Neural progenitor cell (in vitro differentiated cells): ENCODE measurements at regions not wholly inside any gene's neighbourhood (a gene's known extent, or its start where the extent isn't known, plus 50 kb on each side); places are given as distances from the start of the nearest gene placed in this dataset.
A peak's percentile ranks its signal among the peaks of the same experiment; 100 is the strongest.

ENCODE experiments used
- DNase-seq: peaks from one replicate; pipeline ENCODE4 v3.0.0-alpha.2; 2016; ENCODE audit warnings: low spot score
- H2AFZ ChIP-seq: fragments of 200-600 bp; sonication (generic); replicated peaks from 2 replicates; pipeline ENCODE4 v1.6.1; 2016; ENCODE audit warnings: antibody characterized with exemption
- H3F3A ChIP-seq: fragments of 200-600 bp; sonication (generic); 2 replicates; pipeline ENCODE4 v1.6.1; 2016; ENCODE audit warnings: antibody characterized with exemption, low read depth
- H3K27ac ChIP-seq: fragments of 200-600 bp; sonication (generic); 2 replicates; pipeline ENCODE4 v1.5.1; 2016; ENCODE audit warnings: mild to moderate bottlenecking
- H3K27me3 ChIP-seq: fragments of 200-600 bp; sonication (generic); 2 replicates; pipeline ENCODE4 v1.6.1; 2016; ENCODE audit warnings: mild to moderate bottlenecking, moderate library complexity
- H3K36me3 ChIP-seq: fragments of 200-600 bp; sonication (generic); 2 replicates; pipeline ENCODE4 v1.5.1; 2016
- H3K4me1 ChIP-seq: fragments of 200-600 bp; sonication (generic); 2 replicates; pipeline ENCODE4 v1.6.1; 2016; ENCODE audit warnings: mixed run types
- H3K4me2 ChIP-seq: fragments of 200-600 bp; sonication (generic); 2 replicates; pipeline ENCODE4 v1.6.1; 2016
- H3K4me3 ChIP-seq: fragments of 200-600 bp; sonication (generic); 2 replicates; pipeline ENCODE4 v1.5.1; 2016
- H3K79me2 ChIP-seq: fragments of 200-600 bp; sonication (generic); 2 replicates; pipeline ENCODE4 v1.6.1; 2016; ENCODE audit warnings: low read depth
- H3K9ac ChIP-seq: fragments of 200-600 bp; sonication (generic); 2 replicates; pipeline ENCODE4 v1.6.1; 2016
- H3K9me3 ChIP-seq: fragments of 200-600 bp; sonication (generic); 2 replicates; pipeline ENCODE4 v1.5.1; 2016; ENCODE audit warnings: low read depth
- H4K20me1 ChIP-seq: fragments of 200-600 bp; sonication (generic); 2 replicates; pipeline ENCODE4 v1.6.1; 2016; ENCODE audit warnings: low read depth
- H3K27ac Mint-ChIP-seq: 3 replicates; pipeline ENCODE4 v1.8.0; 2021; ENCODE audit warnings: mixed read lengths
- H3K27me3 Mint-ChIP-seq: 2 replicates; pipeline ENCODE4 v1.8.0; 2022; ENCODE audit warnings: low read depth, mild to moderate bottlenecking, inconsistent platforms, moderate library complexity, mixed read lengths; ENCODE audit not compliant: insufficient read depth
- H3K36me3 Mint-ChIP-seq: 3 replicates; pipeline ENCODE4 v1.8.0; 2021; ENCODE audit warnings: mixed read lengths
- H3K4me1 Mint-ChIP-seq: 3 replicates; pipeline ENCODE4 v1.8.0; 2021; ENCODE audit warnings: mixed read lengths
- H3K4me3 Mint-ChIP-seq: 3 replicates; pipeline ENCODE4 v1.8.0; 2021; ENCODE audit warnings: mild to moderate bottlenecking, moderate library complexity, mixed read lengths
- H3K9me3 Mint-ChIP-seq: 3 replicates; pipeline ENCODE4 v1.8.0; 2020; ENCODE audit warnings: mixed read lengths
- CTCF ChIP-seq: fragments of 200-600 bp; sonication (generic); IDR thresholded peaks from 2 replicates; pipeline ENCODE4 v1.5.1; 2017; ENCODE audit warnings: antibody characterized with exemption, mild to moderate bottlenecking
- EZH2 ChIP-seq: fragments of 200-600 bp; sonication (generic); IDR thresholded peaks from 2 replicates; pipeline ENCODE4 v1.6.1; 2017; ENCODE audit warnings: antibody characterized with exemption, mild to moderate bottlenecking, moderate library complexity
- EZH2phosphoT487 ChIP-seq: fragments of 200-600 bp; sonication (generic); IDR thresholded peaks from 2 replicates; pipeline ENCODE4 v1.6.1; 2017; ENCODE audit warnings: antibody characterized with exemption

DNA sequence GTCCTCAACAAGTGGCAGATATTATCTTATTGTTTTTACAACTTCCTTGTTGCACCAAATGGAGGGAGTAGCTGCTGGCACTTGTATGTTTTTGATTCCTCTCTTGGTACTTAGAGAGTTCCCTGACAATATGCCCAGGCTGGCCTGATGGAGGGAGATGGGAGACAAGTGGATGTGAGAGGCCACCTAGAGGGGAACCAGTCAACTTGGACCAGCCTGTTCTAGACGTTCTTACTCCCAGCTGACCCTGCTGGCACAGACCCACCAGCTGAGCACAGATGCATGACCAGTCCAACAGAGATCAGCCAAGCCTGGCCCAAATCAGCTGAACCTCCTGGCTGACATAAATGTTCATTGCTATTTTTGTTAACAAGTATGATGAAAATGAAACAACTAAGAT is 60.9 kb upstream of the GDNF start:
- Histone ChIP-seq H3K36me3 (no peaks in the 10 kb centered on the region), H3K9ac (no peak overlapping the region), H3K9me3 (no peaks in the 10 kb centered on the region), H3K79me2 (no peaks in the 10 kb centered on the region), H3F3A (no peaks in the 10 kb centered on the region), H2AFZ (no peak overlapping the region), H3K4me1 (no peaks in the 10 kb centered on the region), H3K27ac (no peak overlapping the region), H3K4me2 (no peak overlapping the region), H4K20me1 (no peaks in the 10 kb centered on the region), H3K4me3 (no peak overlapping the region), H3K27me3 (no peaks in the 10 kb centered on the region)
- DNase-seq, result peak; percentile 5
- Mint-ChIP-seq H3K9me3 (peaks cover 5% of the 10 kb centered on the region), H3K27me3 (peaks cover 9% of the 10 kb centered on the region), H3K36me3 (no peaks in the 10 kb centered on the region), H3K4me1 (no peaks in the 10 kb centered on the region), H3K27ac (no peak overlapping the region), H3K4me3 (no peak overlapping the region)
- no peak for TF ChIP-seq CTCF
- TF ChIP-seq EZH2phosphoT487, result no peak
- no peak for TF ChIP-seq EZH2

- no peaks in the 10 kb centered on the region for H3K79me2 ChIP-seq
- no peak overlapping the region for H3K4me3 ChIP-seq
- Mint-ChIP-seq H3K4me3 (no peak overlapping the region), H3K27ac (no peak overlapping the region), H3K36me3 (no peaks in the 10 kb centered on the region), H3K27me3 (peaks cover 6% of the 10 kb centered on the region), H3K4me1 (no peaks in the 10 kb centered on the region), H3K9me3 (peaks cover 2% of the 10 kb centered on the region)
- no peaks in the 10 kb centered on the region for H3K4me1 ChIP-seq
- H3F3A ChIP-seq, result no peaks in the 10 kb centered on the region
- H3K27me3 ChIP-seq, result no peaks in the 10 kb centered on the region
- no peak for DNase-seq
- no peaks in the 10 kb centered on the region for H4K20me1 ChIP-seq
- no peak overlapping the region for H3K27ac ChIP-seq
- H3K9me3 ChIP-seq, result no peaks in the 10 kb centered on the region
- TF ChIP-seq EZH2phosphoT487 (no peak), EZH2 (no peak)
- H3K36me3 ChIP-seq, result no peaks in the 10 kb centered on the region
- H2AFZ ChIP-seq, result no peak overlapping the region
- no peak overlapping the region for H3K4me2 ChIP-seq
- H3K9ac ChIP-seq, result no peak overlapping the region
Measured at GRCh38 chr5:37899037-37899436, 59.2 kb upstream of the GDNF start.

- Mint-ChIP-seq H3K27me3 (peaks cover 4% of the 10 kb centered on the region), H3K9me3 (peaks cover 2% of the 10 kb centered on the region), H3K27ac (no peak overlapping the region), H3K4me3 (no peak overlapping the region), H3K4me1 (peaks cover 7% of the 10 kb centered on the region), H3K36me3 (no peaks in the 10 kb centered on the region)
- no peak overlapping the region for H3K4me3 ChIP-seq
- no peak for DNase-seq
- H3K79me2 ChIP-seq, result no peaks in the 10 kb centered on the region
- H3K4me2 ChIP-seq, result no peak overlapping the region
- no peaks in the 10 kb centered on the region for H3K27me3 ChIP-seq
- no peaks in the 10 kb centered on the region for H3K9me3 ChIP-seq
- H2AFZ ChIP-seq, result peak overlapping the region; percentile 17
- no peak overlapping the region for H3K27ac ChIP-seq
- H3K36me3 ChIP-seq, result no peaks in the 10 kb centered on the region
- H4K20me1 ChIP-seq, result no peaks in the 10 kb centered on the region
- H3K9ac ChIP-seq, result no peak overlapping the region
- H3K4me1 ChIP-seq, result no peaks in the 10 kb centered on the region
- H3F3A ChIP-seq, result no peaks in the 10 kb centered on the region
- TF ChIP-seq EZH2phosphoT487, result no peak
- no peak for TF ChIP-seq CTCF
- no peak for TF ChIP-seq EZH2
Measured at GRCh38 chr5:37896159-37896558, 56.3 kb upstream of the GDNF start.

- Histone ChIP-seq H3K9ac (no peak overlapping the region), H3F3A (no peaks in the 10 kb centered on the region), H3K4me3 (no peak overlapping the region), H2AFZ (no peak overlapping the region), H3K36me3 (no peaks in the 10 kb centered on the region), H3K79me2 (no peaks in the 10 kb centered on the region), H3K27ac (no peak overlapping the region), H3K4me1 (no peaks in the 10 kb centered on the region), H3K4me2 (no peak overlapping the region), H4K20me1 (no peaks in the 10 kb centered on the region), H3K27me3 (no peaks in the 10 kb centered on the region), H3K9me3 (no peaks in the 10 kb centered on the region)
- Mint-ChIP-seq H3K4me1 (peaks cover 10% of the 10 kb centered on the region), H3K27me3 (peaks cover 6% of the 10 kb centered on the region), H3K9me3 (no peaks in the 10 kb centered on the region), H3K4me3 (no peak overlapping the region), H3K27ac (no peak overlapping the region), H3K36me3 (peaks cover 2% of the 10 kb centered on the region)
- no peak for DNase-seq
- TF ChIP-seq CTCF (no peak), EZH2 (no peak), EZH2phosphoT487 (no peak)
Measured at GRCh38 chr5:37893434-37894134, 53.7 kb upstream of the GDNF start.
